Nephron progenitor cell (in vitro differentiated cells): ENCODE measurements at regions not wholly inside any gene's neighbourhood (a gene's known extent, or its start where the extent isn't known, plus 50 kb on each side); places are given as distances from the start of the nearest gene placed in this dataset.

Experiments used
- DNase-seq: peaks from one replicate; pipeline ENCODE4 v3.0.0; 2021
- H3K27ac Mint-ChIP-seq: 2 replicates; pipeline ENCODE4 v1.8.0; 2021; ENCODE audit warnings: mild to moderate bottlenecking, moderate library complexity, mixed read lengths
- H3K27me3 Mint-ChIP-seq: 2 replicates; pipeline ENCODE4 v1.8.0; 2021; ENCODE audit warnings: mild to moderate bottlenecking, low read depth, mixed read lengths; ENCODE audit not compliant: poor library complexity
- H3K36me3 Mint-ChIP-seq: 2 replicates; pipeline ENCODE4 v1.8.0; 2021; ENCODE audit warnings: low read depth, mixed read lengths
- H3K4me1 Mint-ChIP-seq: 2 replicates; pipeline ENCODE4 v1.8.0; 2021; ENCODE audit warnings: mixed read lengths
- H3K4me3 Mint-ChIP-seq: 2 replicates; pipeline ENCODE4 v1.8.0; 2021; ENCODE audit warnings: mild to moderate bottlenecking, moderate library complexity, mixed read lengths
- H3K9me3 Mint-ChIP-seq: 2 replicates; pipeline ENCODE4 v1.8.0; 2021; ENCODE audit warnings: mild to moderate bottlenecking, moderate library complexity, mixed read lengths
- TF ChIP-seq, protein P1 (sequence below): fragments of 200-600 bp; sonication (generic); IDR thresholded peaks from 2 replicates; pipeline ENCODE4 v1.5.0; 2021; ENCODE audit warnings: antibody characterized with exemption

DNA sequence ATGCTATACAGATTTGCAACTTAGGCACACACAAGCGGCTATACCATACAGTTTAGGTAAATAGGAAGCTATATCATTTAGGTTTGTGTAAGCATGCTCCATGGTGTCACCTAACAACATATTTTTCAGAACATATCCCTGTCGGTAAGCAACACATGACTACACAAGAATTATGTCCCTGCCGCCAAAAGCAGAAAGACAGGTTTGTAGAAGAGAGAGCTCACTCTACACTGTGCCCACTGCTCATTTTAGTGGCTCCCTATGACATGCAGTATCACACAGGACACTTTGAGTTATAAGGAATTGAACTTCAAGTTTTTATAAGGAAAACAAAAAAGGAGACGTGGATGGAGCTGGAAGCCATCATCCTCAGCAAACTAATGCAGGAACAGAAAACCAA, 132.5 kb upstream of the KAZN start:
- Mint-ChIP-seq H3K27ac (no peak overlapping the region), H3K27me3 (no peaks in the 10 kb centered on the region), H3K9me3 (no peaks in the 10 kb centered on the region), H3K4me3 (no peak overlapping the region), H3K36me3 (no peaks in the 10 kb centered on the region), H3K4me1 (peaks cover 20% of the 10 kb centered on the region)
- TF ChIP-seq, protein P1, sequence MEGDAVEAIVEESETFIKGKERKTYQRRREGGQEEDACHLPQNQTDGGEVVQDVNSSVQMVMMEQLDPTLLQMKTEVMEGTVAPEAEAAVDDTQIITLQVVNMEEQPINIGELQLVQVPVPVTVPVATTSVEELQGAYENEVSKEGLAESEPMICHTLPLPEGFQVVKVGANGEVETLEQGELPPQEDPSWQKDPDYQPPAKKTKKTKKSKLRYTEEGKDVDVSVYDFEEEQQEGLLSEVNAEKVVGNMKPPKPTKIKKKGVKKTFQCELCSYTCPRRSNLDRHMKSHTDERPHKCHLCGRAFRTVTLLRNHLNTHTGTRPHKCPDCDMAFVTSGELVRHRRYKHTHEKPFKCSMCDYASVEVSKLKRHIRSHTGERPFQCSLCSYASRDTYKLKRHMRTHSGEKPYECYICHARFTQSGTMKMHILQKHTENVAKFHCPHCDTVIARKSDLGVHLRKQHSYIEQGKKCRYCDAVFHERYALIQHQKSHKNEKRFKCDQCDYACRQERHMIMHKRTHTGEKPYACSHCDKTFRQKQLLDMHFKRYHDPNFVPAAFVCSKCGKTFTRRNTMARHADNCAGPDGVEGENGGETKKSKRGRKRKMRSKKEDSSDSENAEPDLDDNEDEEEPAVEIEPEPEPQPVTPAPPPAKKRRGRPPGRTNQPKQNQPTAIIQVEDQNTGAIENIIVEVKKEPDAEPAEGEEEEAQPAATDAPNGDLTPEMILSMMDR, result no peak
- DNase-seq, result no peak

DNA sequence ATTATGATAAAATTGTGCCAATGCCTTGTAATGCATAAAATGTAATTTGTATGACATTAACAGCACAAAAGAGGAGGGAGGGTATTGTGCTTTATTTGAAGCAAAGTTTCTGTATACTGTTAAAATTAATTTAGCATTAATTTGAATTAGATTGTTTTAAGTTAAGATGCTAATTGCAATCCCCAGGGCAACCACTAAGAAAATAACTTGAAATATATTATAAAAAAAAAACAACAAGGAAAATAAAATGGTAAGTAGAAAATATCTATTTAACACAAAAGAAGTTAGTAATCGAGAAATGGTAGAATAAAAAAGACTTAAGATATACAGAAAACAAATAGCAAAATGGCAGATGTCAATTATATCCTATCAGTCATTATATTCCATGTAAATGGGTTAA, 131.4 kb upstream of the KAZN start:
- Mint-ChIP-seq H3K9me3 (no peaks in the 10 kb centered on the region), H3K4me3 (no peak overlapping the region), H3K27me3 (no peaks in the 10 kb centered on the region), H3K4me1 (peaks cover 20% of the 10 kb centered on the region), H3K36me3 (no peaks in the 10 kb centered on the region), H3K27ac (no peak overlapping the region)
- no peak for DNase-seq
- TF ChIP-seq, protein P1, result no peak

DNA sequence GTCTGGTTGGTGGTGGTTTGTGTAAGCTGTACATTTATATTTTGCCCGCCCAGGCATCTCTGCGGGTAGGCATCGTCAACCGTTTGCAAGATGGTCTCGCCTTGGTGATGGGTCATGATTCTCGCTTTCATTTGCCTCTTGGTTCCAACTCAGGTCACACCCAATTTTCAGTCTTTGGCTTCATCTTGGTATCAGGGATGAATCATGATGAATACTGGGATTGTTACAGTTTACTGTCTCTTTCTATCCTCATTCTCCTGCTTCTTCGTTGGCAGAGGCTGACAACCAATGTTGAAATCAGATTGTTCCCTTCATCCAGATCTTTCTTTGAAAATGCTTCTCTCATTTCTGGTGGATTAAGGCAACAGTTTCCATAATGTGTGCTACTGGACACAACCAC, 129.7 kb upstream of the KAZN start:
- H3K4me3 Mint-ChIP-seq, result no peak overlapping the region
- H3K4me1 Mint-ChIP-seq, result peaks cover 7% of the 10 kb centered on the region
- no peak for DNase-seq
- no peaks in the 10 kb centered on the region for H3K36me3 Mint-ChIP-seq
- H3K9me3 Mint-ChIP-seq, result no peaks in the 10 kb centered on the region
- TF ChIP-seq, protein P1, result no peak
- H3K27me3 Mint-ChIP-seq, result no peaks in the 10 kb centered on the region
- no peak overlapping the region for H3K27ac Mint-ChIP-seq

DNA sequence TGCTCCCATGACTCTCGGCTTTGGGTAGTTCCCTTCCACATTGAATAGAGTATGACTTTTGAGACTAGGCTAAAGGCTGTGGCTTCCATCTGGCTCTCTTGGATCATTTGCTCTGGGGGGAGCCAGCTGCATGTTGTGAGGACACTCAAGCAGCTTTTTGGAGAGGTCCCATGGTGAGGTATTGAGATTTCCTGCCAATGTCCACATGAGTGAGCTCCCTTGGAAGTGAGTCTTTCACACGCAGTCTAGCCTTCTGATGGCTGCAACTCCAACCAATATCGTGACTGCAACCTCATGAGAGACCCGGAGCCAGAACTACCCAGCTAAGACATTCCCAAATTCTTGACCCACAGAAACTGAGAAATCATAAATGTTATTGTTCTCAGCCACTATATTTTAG, 127.7 kb upstream of the KAZN start:
- H3K27ac Mint-ChIP-seq, result no peak overlapping the region

DNA sequence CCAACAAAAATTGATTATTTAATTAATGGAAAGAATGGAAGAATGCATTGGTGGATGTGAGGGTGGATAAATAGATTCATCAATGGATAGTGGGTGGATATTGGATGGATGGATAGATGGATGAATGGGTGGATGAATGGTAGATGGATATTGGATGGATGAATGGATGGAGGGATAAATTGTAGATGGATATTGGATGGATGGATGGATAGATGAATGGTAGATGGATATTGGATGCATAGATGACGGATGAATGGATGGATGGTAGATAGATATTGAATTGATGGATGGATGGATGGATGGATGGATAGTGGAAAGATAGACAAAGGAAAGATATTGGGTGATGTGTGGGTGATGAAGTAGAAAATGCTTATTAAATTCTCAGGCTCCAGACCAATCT, 123.6 kb upstream of the KAZN start:
- Mint-ChIP-seq H3K9me3 (no peaks in the 10 kb centered on the region), H3K4me3 (no peak overlapping the region), H3K27me3 (no peaks in the 10 kb centered on the region), H3K4me1 (no peaks in the 10 kb centered on the region), H3K36me3 (no peaks in the 10 kb centered on the region), H3K27ac (no peak overlapping the region)
- no peak for DNase-seq
- TF ChIP-seq, protein P1, result no peak

More for the DNA sequence above, 127.7 kb upstream of the KAZN start:
- no peak overlapping the region for H3K4me3 Mint-ChIP-seq
- H3K27me3 Mint-ChIP-seq, result no peaks in the 10 kb centered on the region
- H3K9me3 Mint-ChIP-seq, result no peaks in the 10 kb centered on the region
- DNase-seq, result no peak
- H3K36me3 Mint-ChIP-seq, result no peaks in the 10 kb centered on the region
- no peaks in the 10 kb centered on the region for H3K4me1 Mint-ChIP-seq
- TF ChIP-seq, protein P1, result no peak

DNA sequence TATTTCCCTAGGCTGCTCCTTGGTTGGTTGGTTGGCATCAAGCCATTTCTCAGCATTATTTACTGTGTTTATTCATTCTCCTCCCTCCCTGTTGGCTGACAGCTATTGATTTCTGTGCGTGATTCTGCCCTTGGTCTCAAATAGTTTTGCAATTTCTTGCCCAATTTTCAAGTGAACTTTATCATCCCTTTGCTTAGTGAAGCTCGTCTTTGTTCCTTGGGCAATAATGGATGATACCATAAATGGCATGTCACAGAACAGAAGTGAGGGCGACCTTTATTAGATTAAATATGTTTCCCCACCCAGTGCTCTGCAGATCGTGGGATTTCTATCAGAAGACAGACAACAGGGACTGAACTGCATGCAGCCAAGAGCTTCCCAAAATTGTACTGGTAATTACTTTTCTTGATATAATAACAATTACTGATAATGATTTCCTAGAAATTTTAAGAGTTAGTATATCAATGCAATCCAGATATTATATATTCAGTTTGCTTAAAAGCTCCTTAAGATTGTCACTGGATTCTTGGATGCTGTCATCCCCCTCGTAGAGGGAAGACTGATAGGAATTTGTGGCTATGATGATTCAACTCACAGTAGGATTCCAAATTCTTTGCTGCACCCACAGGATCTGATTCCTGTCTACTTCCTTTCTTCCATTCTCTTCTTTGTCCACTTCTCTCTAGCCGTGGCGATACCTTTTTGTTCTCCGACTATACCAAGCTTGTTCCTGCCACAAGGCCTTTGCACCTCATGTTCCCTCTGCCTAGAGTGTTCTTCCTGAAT, 122.1 kb upstream of the KAZN start:
- Mint-ChIP-seq H3K9me3 (no peaks in the 10 kb centered on the region), H3K27me3 (no peaks in the 10 kb centered on the region), H3K27ac (no peak overlapping the region), H3K4me1 (no peaks in the 10 kb centered on the region), H3K4me3 (no peak overlapping the region), H3K36me3 (no peaks in the 10 kb centered on the region)
- TF ChIP-seq, protein P1, result no peak
- DNase-seq, result no peak
